ENCODE measurements at regions not wholly inside any gene's neighbourhood (a gene's known extent, or its start where the extent isn't known, plus 50 kb on each side); places are given as distances from the start of the nearest gene placed in this dataset.

DNA sequence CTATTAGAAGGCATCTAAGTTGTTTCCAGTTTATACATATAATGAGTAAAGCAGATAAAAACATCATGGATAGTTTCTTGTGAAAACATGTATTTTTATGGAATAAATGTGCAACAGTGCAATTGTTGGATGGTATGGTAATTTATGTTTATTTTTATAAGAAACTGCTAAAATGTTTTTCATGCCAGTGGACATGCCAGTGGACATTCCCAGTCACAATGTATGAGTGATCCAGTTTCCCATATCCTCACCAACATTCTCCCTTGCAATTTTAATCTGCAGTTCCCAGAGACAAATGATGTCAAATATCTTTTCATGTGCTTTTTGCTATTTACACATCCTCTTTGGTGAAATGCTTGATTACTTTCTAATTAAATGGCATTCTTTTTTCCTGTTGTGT, 818.6 kb downstream of the SUCLG1 start:
- TF ChIP-seq, protein P1, sequence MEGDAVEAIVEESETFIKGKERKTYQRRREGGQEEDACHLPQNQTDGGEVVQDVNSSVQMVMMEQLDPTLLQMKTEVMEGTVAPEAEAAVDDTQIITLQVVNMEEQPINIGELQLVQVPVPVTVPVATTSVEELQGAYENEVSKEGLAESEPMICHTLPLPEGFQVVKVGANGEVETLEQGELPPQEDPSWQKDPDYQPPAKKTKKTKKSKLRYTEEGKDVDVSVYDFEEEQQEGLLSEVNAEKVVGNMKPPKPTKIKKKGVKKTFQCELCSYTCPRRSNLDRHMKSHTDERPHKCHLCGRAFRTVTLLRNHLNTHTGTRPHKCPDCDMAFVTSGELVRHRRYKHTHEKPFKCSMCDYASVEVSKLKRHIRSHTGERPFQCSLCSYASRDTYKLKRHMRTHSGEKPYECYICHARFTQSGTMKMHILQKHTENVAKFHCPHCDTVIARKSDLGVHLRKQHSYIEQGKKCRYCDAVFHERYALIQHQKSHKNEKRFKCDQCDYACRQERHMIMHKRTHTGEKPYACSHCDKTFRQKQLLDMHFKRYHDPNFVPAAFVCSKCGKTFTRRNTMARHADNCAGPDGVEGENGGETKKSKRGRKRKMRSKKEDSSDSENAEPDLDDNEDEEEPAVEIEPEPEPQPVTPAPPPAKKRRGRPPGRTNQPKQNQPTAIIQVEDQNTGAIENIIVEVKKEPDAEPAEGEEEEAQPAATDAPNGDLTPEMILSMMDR (IDR thresholded peaks at IDR 0.05; ENCODE audit: extremely low read depth, insufficient read depth, missing control alignments) = no peak
- no peak for DNase-seq (ENCODE audit: low spot score)
- in situ Hi-C loops (cut with MboI; ENCODE audit: low pct_unique_long_range_greater_than_20kb, low sequenced_read_pairs, unreplicated experiment) = no loop called here

DNA sequence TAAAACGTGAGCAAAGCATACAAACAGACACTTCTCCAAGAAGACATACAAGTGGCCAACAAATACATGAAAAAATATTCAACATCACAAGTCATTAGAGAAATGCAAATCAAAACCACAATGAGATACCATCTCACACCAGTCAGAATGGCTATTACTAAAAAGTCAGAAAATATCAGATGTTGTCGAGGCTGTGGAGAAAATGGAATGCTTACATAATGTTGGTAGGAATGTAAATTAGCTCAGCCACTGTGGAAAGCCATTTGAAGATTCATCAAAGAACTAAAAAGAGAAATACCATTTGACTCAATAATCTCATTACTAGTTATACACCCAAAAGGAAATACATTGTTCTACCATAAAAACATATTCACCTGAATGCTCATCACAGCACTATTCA, 825.7 kb downstream of the SUCLG1 start:
- in situ Hi-C loops (cut with MboI; ENCODE audit: low pct_unique_long_range_greater_than_20kb, low sequenced_read_pairs, unreplicated experiment) = no loop called here
- TF ChIP-seq, protein P1 (IDR thresholded peaks at IDR 0.05; ENCODE audit: extremely low read depth, insufficient read depth, missing control alignments) = no peak
- DNase-seq (ENCODE audit: low spot score) = no peak

DNA sequence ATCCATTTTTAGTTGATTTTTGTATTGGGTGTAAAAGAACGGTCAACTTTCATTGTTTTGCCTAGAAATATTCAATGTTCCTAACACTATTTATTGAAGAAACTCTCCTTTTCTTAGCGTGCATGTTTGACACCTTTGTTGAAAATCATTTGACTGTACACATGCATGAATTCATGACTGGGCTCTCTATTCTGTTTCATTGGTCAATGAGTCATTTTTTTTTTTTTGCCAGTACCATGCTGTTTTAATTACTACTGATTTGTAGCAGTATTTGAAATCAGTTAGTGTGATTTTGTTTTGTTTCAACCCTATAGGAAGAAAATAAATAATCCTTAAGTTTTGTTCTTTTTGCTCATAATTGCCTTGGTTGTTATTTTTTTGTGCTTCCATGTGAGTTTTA, 828.7 kb downstream of the SUCLG1 start:
- no peak for DNase-seq (ENCODE audit: low spot score)
- TF ChIP-seq, protein P1 (IDR thresholded peaks at IDR 0.05; ENCODE audit: extremely low read depth, insufficient read depth, missing control alignments) = no peak
- in situ Hi-C loops (cut with MboI; ENCODE audit: low pct_unique_long_range_greater_than_20kb, low sequenced_read_pairs, unreplicated experiment) = no loop called here

DNA sequence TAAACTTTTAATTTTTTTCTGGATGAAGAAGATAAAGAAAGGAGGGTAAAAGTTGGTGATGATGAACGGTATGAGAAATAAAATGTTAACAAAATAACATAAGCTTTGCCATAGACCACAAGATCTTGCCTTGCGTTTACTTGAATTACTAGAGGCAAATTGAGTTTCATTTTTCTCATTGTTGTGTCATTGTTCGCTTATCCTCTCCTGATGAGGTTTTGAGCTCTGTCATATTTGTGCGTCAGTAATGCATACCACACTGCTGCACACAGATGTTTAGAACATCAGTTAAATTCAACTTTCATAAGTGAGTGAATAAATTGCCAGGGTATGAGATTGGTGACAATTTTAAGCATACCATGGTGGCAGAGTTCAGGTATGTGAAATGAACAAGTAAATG, 843.6 kb downstream of the SUCLG1 start:
- TF ChIP-seq, protein P1 (IDR thresholded peaks at IDR 0.05; ENCODE audit: extremely low read depth, insufficient read depth, missing control alignments) = no peak
- in situ Hi-C loops (cut with MboI; ENCODE audit: low pct_unique_long_range_greater_than_20kb, low sequenced_read_pairs, unreplicated experiment) = no loop called here
- no peak for DNase-seq (ENCODE audit: low spot score)

DNA sequence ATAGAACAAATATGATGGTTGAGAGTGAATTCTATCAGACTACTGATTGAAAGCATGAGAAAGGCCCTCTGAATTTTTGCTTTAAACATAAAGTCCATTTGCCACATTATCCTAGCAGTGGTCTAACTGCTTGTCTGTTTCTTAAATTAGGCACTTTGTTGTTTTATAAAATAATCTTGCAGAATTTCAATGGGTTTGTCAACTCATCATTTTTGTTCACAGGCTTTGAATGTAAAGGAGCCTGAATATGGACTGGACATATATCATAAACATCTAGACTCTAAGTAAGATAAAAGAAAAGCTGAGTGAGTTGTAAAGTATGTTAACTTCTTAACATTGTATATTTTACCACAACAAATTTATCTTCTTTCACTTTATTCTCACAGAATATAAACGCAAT, 845.9 kb downstream of the SUCLG1 start:
- in situ Hi-C loops (cut with MboI; ENCODE audit: low pct_unique_long_range_greater_than_20kb, low sequenced_read_pairs, unreplicated experiment) = no loop called here
- no peak for DNase-seq (ENCODE audit: low spot score)
- TF ChIP-seq, protein P1 (IDR thresholded peaks at IDR 0.05; ENCODE audit: extremely low read depth, insufficient read depth, missing control alignments) = no peak

DNA sequence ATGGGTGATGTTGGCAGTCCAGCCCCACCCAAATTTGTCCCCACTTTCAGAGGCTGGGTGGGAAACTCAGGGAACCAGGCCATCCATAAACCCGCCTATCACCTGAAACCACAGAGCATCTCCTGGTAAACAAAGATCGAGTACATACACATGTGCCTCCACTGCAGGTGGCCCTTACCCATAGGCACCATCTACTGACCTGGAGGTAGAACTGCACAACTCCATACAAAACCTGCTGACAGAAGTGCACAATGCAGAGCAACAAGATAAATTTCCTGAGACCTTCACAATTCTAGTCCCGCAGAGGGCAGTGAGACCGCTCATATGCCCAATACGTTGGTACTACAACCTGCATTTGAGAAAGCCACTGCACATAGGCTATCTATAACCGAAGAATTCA, 856.3 kb downstream of the SUCLG1 start:
- in situ Hi-C loops (cut with MboI; ENCODE audit: low pct_unique_long_range_greater_than_20kb, low sequenced_read_pairs, unreplicated experiment) = no loop called here
- TF ChIP-seq, protein P1 (IDR thresholded peaks at IDR 0.05; ENCODE audit: extremely low read depth, insufficient read depth, missing control alignments) = no peak
- DNase-seq (ENCODE audit: low spot score) = no peak

Measured in GM13977 (cell line).